K562 (cell line): ENCODE measurements at regions not wholly inside any gene's neighbourhood (a gene's known extent, or its start where the extent isn't known, plus 50 kb on each side); places are given as distances from the start of the nearest gene placed in this dataset.

Experiments
- ATF1 ChIP-seq, 2 experiments: fragments of 450-650 bp in 1 of 2; IDR thresholded peaks; 2 replicates each; pipeline ENCODE4 v1.6.1; 2016; ENCODE audit warnings: missing compliant biosample characterization in 1 of 2, missing genetic modification characterization in 1 of 2
- CCAR2 ChIP-seq: fragments of 200-400 bp; formaldehyde crosslinking; IDR thresholded peaks from 2 replicates; pipeline ENCODE4 v1.6.1; 2017; ENCODE audit warnings: mild to moderate bottlenecking, low read depth, low read length
- E2F8 ChIP-seq: fragments of 450-650 bp; IDR thresholded peaks from 2 replicates; pipeline ENCODE4 v1.7.1; 2018; ENCODE audit warnings: mild to moderate bottlenecking, low read depth; ENCODE audit not compliant: partially characterized antibody
- EZH2 ChIP-seq: IDR thresholded peaks from 2 replicates; pipeline ENCODE4 v1.6.1; 2012; ENCODE audit warnings: low read depth, mild to moderate bottlenecking, inconsistent platforms, low read length, borderline replicate concordance
- HMG20A ChIP-seq: fragments of 450-650 bp; formaldehyde crosslinking; conservative IDR thresholded peaks from 2 replicates; pipeline ENCODE4 v1.4.0; 2020; ENCODE audit warnings: mild to moderate bottlenecking, mixed read lengths
- HSF4 ChIP-seq: fragments of 250-450 bp; sonication (Bioruptor Pico); IDR thresholded peaks from 2 replicates; pipeline ENCODE4 v2.1.2; 2022; ENCODE audit warnings: mild to moderate bottlenecking, moderate library complexity, borderline replicate concordance
- JUN ChIP-seq, 2 experiments: sonication (generic) in 1 of 2; formaldehyde crosslinking in 1 of 2; IDR thresholded peaks; 2 replicates each; pipeline versions ENCODE4 v1.6.1 to v1.8.0; 2012 to 2022; ENCODE audit warnings: borderline replicate concordance in 2 of 2, mild to moderate bottlenecking in 2 of 2, improper control_type of control experiment in 1 of 2, low read depth in 1 of 2, low read length in 1 of 2, missing genetic modification reagents in 1 of 2
- MEIS2 ChIP-seq: fragments of 450-650 bp; IDR thresholded peaks from 2 replicates; pipeline ENCODE4 v1.6.1; 2014; ENCODE audit warnings: mild to moderate bottlenecking; ENCODE audit not compliant: partially characterized antibody
- MTA2 ChIP-seq: fragments of 450-650 bp; IDR thresholded peaks from 2 replicates; pipeline ENCODE4 v1.6.1; 2016; ENCODE audit warnings: low read depth
- NR2C1 ChIP-seq, 2 experiments: fragments of 450-650 bp; IDR thresholded peaks; 2 replicates each; pipeline ENCODE4 v1.6.1; 2017; ENCODE audit warnings: mild to moderate bottlenecking in 2 of 2, antibody characterized with exemption in 1 of 2, inconsistent platforms in 1 of 2, missing compliant biosample characterization in 1 of 2, missing genetic modification characterization in 1 of 2
- TOE1 ChIP-seq, 2 experiments: fragments of 450-650 bp in 1 of 2; sonication (generic) in 1 of 2; formaldehyde crosslinking in 1 of 2; IDR thresholded peaks; 2 replicates each; pipeline versions ENCODE4 v1.7.1 to v1.8.0; 2016 to 2022; ENCODE audit warnings: borderline replicate concordance in 2 of 2, mild to moderate bottlenecking in 2 of 2, antibody characterized with exemption in 1 of 2, inconsistent platforms in 1 of 2, low read depth in 1 of 2, missing genetic modification reagents in 1 of 2, moderate library complexity in 1 of 2
- ZBTB49 ChIP-seq: sonication (generic); formaldehyde crosslinking; IDR thresholded peaks from 2 replicates; pipeline ENCODE4 v1.8.0; 2022; ENCODE audit warnings: missing genetic modification reagents, mild to moderate bottlenecking, borderline replicate concordance
- ZBTB9 ChIP-seq: fragments of 450-650 bp; formaldehyde crosslinking; IDR thresholded peaks from 2 replicates; pipeline ENCODE4 v1.4.0; 2020; ENCODE audit warnings: mild to moderate bottlenecking, moderate library complexity
- ZNF444 ChIP-seq: fragments of 250-450 bp; sonication (Bioruptor Pico); IDR thresholded peaks from 2 replicates; pipeline ENCODE4 v1.4.0; 2020; ENCODE audit warnings: mild to moderate bottlenecking, moderate library complexity
- ZNF644 ChIP-seq: fragments of 200-800 bp; sonication (Bioruptor generic); IDR thresholded peaks from 2 replicates; pipeline ENCODE4 v1.6.1; 2016; ENCODE audit warnings: low read depth, missing genetic modification characterization, missing compliant biosample characterization
- ZNF766 ChIP-seq: fragments of 200-800 bp; sonication (Bioruptor generic); conservative IDR thresholded peaks from 2 replicates; pipeline ENCODE4 v1.6.1; 2016; ENCODE audit warnings: missing genetic modification characterization, missing compliant biosample characterization

GRCh38 chr1:65505547-65506300 lies 85.3 kb downstream of the LEPR start (continued):
- no peak for TF ChIP-seq NR2C1 (IDR thresholded peaks at IDR 0.05)
- no peak for TF ChIP-seq NR2C1 (tag; IDR thresholded peaks at IDR 0.05)
- no peak for TF ChIP-seq EZH2
- no peak for TF ChIP-seq CCAR2
- TF ChIP-seq E2F8: no peak
- no peak for TF ChIP-seq ATF1 (CRISPR knock-in tag; IDR thresholded peaks at IDR 0.05)
- no peak for TF ChIP-seq ATF1 (tag; IDR thresholded peaks at IDR 0.05)
- TF ChIP-seq HMG20A (CRISPR knock-in tag): no peak
- no peak for TF ChIP-seq HSF4 (CRISPR knock-in tag)
- TF ChIP-seq ZNF644 (tag): no peak
- no peak for TF ChIP-seq ZBTB49 (CRISPR knock-in tag)
- no peak for TF ChIP-seq TOE1 (IDR thresholded peaks at IDR 0.05; ENCODE audit: borderline replicate concordance)
- TF ChIP-seq TOE1 (CRISPR knock-in tag; IDR thresholded peaks at IDR 0.05; ENCODE audit: borderline replicate concordance, low read depth): no peak
- no peak for TF ChIP-seq ZNF444 (CRISPR knock-in tag)
- TF ChIP-seq MTA2: no peak
- TF ChIP-seq JUN (IDR thresholded peaks at IDR 0.05; ENCODE audit: borderline replicate concordance, low read depth, low read length): peak; percentile 33; the same call in 1 of the 2 replicates
- no peak for TF ChIP-seq JUN (CRISPR knock-in tag; IDR thresholded peaks at IDR 0.05; ENCODE audit: borderline replicate concordance)
- TF ChIP-seq ZNF766 (CRISPR knock-in tag): no peak
- peak; percentile 33 for TF ChIP-seq MEIS2
- no peak for TF ChIP-seq ZBTB9 (CRISPR knock-in tag)
